Adrenal gland (tissue), 9 donors: ENCODE measurements at regions not wholly inside any gene's neighbourhood (a gene's known extent, or its start where the extent isn't known, plus 50 kb on each side); places are given as distances from the start of the nearest gene placed in this dataset.

Experiments
- DNase-seq, 7 donors: peaks; one replicate each; pipeline ENCODE4 v3.0.0-alpha.2; 2019 to 2020
- H3K27ac ChIP-seq, 5 donors: fragments of 200-600 bp; sonication (generic) in 4 of 5; 1 replicate in 3 of 5; 2 replicates in 2 of 5; pipeline versions ENCODE4 v1.5.1 to v1.8.0; 2016 to 2020; ENCODE audit warnings: mild to moderate bottlenecking in 1 of 5
- H3K27me3 ChIP-seq: fragments of 200-600 bp; 2 replicates; pipeline ENCODE4 v1.8.0; 2021
- H3K36me3 ChIP-seq, 2 donors: fragments of 200-600 bp; replicated peaks in 1 of 2; 1 replicate in 1 of 2; 2 replicates in 1 of 2; pipeline versions ENCODE4 v1.5.1 to v1.8.0; 2018 to 2022
- H3K4me1 ChIP-seq, 2 donors: fragments of 200-600 bp; replicated peaks in 1 of 2; 1 replicate in 1 of 2; 2 replicates in 1 of 2; pipeline versions ENCODE4 v1.5.1 to v1.8.0; 2018 to 2021
- H3K4me3 ChIP-seq, 4 donors: fragments of 200-600 bp; sonication (generic) in 3 of 4; one replicate each; pipeline ENCODE4 v1.5.1; 2016 to 2018
- H3K9me3 ChIP-seq, 3 donors: fragments of 200-600 bp; sonication (generic) in 1 of 3; replicated peaks in 1 of 3; 1 replicate in 2 of 3; 2 replicates in 1 of 3; pipeline versions ENCODE4 v1.5.1 to v1.8.0; 2016 to 2021
- POLR2A ChIP-seq, 2 donors: fragments of 450-650 bp; IDR thresholded peaks; one replicate each; pipeline ENCODE4 v1.6.1; 2017; ENCODE audit warnings: antibody characterized with exemption in 2 of 2, mild to moderate bottlenecking in 2 of 2, moderate library complexity in 1 of 2
- WGBS, 4 donors: extraction: QIAGEN DNeasy Blood & Tissue Kit in 2 of 4; methylation state at CpG; one replicate each; pipeline versions ENCODE4 v1.1.5 to v1.1.7; 2013 to 2017; 5-methylcytosine and 5-hydroxymethylcytosine counted together
- intact Hi-C, 2 donors: fragments of 100-400 bp; cut with DNase I; formaldehyde crosslinking; loops; one replicate each; pipeline versions ENCODE4 v1.14.1 to v1.15.0; 2022 to 2023
- TF ChIP-seq, protein P1 (sequence below), 6 experiments: fragments of 450-650 bp in 4 of 6; fragments of 200-600 bp in 2 of 6; sonication (generic) in 1 of 6; IDR thresholded peaks; 1 replicate in 5 of 6; 2 replicates in 1 of 6; pipeline versions ENCODE4 v1.5.1 to v1.8.0; 2016 to 2021; ENCODE audit warnings: antibody characterized with exemption in 6 of 6, mild to moderate bottlenecking in 2 of 6, moderate library complexity in 1 of 6
- donor health status: healthy with polysubstance abuse.
- donor health status: Bipolar disorder and iron deficiency.
- donor health status: DM: yes; HTN: yes; CAD: no.
- donor health status: DM: no; HTN: no; CAD: no.
- donor health status: DM: no; HTN: no; CAD: no.

DNA sequence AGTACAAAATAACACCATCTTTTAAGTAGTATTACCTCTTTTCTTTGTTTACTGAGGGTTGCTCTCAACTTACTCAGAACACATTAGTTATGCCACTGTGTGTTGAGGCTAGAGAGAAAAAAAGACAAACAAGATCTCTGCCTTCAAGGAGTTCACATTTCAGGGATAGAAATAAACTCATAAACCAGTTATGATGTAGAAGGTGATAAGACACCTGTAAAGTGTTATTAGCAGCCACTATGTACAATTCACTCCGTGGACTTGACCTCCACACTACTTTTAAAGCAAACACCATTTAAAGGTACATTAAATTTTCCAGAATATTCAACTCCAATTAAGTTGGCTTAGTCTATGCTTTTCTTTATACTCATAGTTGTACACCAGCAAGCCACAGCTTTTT is 278.0 kb downstream of the PDGFC start:
- Histone ChIP-seq H3K27me3 (no peaks in the 10 kb centered on the region), H3K4me3 (no peak overlapping the region), H3K4me1 (no peaks in the 10 kb centered on the region), H3K9me3 (no peaks in the 10 kb centered on the region), H3K36me3 (no peaks in the 10 kb centered on the region), H3K27ac (no peak overlapping the region)
- no peak for TF ChIP-seq POLR2A (IDR thresholded peaks at IDR 0.05)
- TF ChIP-seq, protein P1, sequence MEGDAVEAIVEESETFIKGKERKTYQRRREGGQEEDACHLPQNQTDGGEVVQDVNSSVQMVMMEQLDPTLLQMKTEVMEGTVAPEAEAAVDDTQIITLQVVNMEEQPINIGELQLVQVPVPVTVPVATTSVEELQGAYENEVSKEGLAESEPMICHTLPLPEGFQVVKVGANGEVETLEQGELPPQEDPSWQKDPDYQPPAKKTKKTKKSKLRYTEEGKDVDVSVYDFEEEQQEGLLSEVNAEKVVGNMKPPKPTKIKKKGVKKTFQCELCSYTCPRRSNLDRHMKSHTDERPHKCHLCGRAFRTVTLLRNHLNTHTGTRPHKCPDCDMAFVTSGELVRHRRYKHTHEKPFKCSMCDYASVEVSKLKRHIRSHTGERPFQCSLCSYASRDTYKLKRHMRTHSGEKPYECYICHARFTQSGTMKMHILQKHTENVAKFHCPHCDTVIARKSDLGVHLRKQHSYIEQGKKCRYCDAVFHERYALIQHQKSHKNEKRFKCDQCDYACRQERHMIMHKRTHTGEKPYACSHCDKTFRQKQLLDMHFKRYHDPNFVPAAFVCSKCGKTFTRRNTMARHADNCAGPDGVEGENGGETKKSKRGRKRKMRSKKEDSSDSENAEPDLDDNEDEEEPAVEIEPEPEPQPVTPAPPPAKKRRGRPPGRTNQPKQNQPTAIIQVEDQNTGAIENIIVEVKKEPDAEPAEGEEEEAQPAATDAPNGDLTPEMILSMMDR (IDR thresholded peaks at IDR 0.05), result no peak
- intact Hi-C loops, result no loop called here
- DNase-seq, result no peak
- 46 to 54% (median 50%) methylated on average over 1 of the region's 1 CpG for WGBS, 4 donors

DNA sequence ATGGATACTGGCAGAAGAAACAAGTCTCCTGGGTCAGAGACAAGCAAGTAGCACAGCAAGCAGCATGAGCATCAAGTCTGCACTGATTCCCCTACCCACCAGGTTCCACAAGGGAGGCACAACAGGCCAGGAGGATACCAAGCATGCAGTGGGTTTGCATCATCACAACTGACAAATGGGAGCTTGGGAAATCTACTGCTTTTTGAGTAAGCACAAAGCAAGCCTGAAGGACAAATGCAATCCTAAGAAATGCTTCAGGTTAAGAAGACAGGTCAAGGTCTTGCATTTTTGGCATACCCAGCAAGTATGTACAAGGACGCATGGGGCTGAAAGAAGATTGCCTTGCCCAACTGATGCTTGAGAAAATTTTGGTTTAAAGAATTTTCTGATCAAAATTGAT is 279.6 kb downstream of the PDGFC start:
- intact Hi-C loops, result no loop called here
- 28 to 48% (median 42%) methylated on average over 1 of the region's 1 CpG for WGBS, 4 donors

DNA sequence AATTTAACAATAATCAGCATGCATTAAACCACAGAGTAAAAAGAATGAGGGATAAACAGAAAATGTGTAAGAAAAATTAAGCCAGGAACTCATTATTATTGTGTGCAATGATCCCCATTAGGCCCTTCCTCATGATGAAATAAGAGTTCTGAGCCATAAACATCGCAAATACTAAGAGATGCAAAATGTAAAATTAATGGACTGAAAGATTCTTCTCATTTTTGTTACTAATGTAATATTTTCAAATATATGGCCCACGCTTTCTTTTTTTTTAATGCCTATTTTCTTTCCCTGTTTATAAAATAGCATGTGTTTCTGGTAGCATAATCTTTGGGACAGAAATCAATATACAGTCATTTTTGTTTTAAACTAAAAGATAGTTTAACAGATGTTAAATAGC is 281.0 kb downstream of the PDGFC start:
- WGBS, 4 donors, result 93 to 100% (median 98%) methylated on average over 2 of the region's 2 CpGs
- no peak overlapping the region for H3K27ac ChIP-seq
- DNase-seq, result no peak
- no peaks in the 10 kb centered on the region for H3K36me3 ChIP-seq
- TF ChIP-seq POLR2A (IDR thresholded peaks at IDR 0.05), result no peak
- TF ChIP-seq, protein P1 (IDR thresholded peaks at IDR 0.05), result no peak
- H3K27me3 ChIP-seq, result no peaks in the 10 kb centered on the region
- H3K4me3 ChIP-seq, result no peak overlapping the region
- H3K4me1 ChIP-seq, result no peaks in the 10 kb centered on the region
- H3K9me3 ChIP-seq, result no peaks in the 10 kb centered on the region
- intact Hi-C loops, result no loop called here

More for the DNA sequence above, 279.6 kb downstream of the PDGFC start:
- DNase-seq, result peak in 2 of 7 donors; percentile 17 to 29
- no peaks in the 10 kb centered on the region for H3K4me1 ChIP-seq
- no peak overlapping the region for H3K27ac ChIP-seq
- H3K9me3 ChIP-seq, result no peaks in the 10 kb centered on the region
- no peak overlapping the region for H3K4me3 ChIP-seq
- no peaks in the 10 kb centered on the region for H3K27me3 ChIP-seq
- H3K36me3 ChIP-seq, result no peaks in the 10 kb centered on the region
- TF ChIP-seq, protein P1 (IDR thresholded peaks at IDR 0.05), result no peak
- TF ChIP-seq POLR2A (IDR thresholded peaks at IDR 0.05), result no peak

DNA sequence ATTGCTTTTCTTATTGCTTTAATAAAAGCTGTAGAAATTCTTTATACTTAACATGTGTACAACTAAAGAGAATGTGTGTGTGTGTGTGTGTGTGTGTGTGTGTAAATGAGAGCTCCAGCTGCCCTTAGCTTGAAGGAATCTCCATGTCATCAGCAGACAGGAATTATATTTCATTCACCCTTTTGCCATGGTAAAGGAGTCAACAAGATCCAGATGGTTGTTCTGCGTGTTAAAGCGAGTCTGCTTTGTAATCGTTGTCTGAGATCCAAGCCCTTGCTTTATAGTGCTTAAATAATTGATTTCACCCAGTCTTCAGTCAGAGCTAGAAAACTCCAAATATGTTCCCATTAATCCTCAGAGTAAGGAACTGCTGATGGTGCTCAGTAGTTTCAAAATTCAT is 285.5 kb downstream of the PDGFC start:
- Histone ChIP-seq H3K27me3 (no peaks in the 10 kb centered on the region), H3K4me1 (no peaks in the 10 kb centered on the region), H3K36me3 (no peaks in the 10 kb centered on the region), H3K4me3 (no peak overlapping the region), H3K9me3 (no peaks in the 10 kb centered on the region), H3K27ac (no peak overlapping the region)
- TF ChIP-seq, protein P1 (IDR thresholded peaks at IDR 0.05), result no peak
- no peak for TF ChIP-seq POLR2A (IDR thresholded peaks at IDR 0.05)
- intact Hi-C loops, result no loop called here
- no peak for DNase-seq
- 62 to 78% (median 66%) methylated on average over 3 of the region's 3 CpGs for WGBS, 4 donors
